Activated T-cell treated with anti-CD3 and anti-CD28 coated beads, Interleukin-2, amount 50 U/mL, for 4 hours (primary cell): ENCODE measurements at regions not wholly inside any gene's neighbourhood (a gene's known extent, or its start where the extent isn't known, plus 50 kb on each side); places are given as distances from the start of the nearest gene placed in this dataset.
"Not testable (repeated sequence)": the region's sequence is repeated elsewhere in the genome, so short reads cannot be mapped to it uniquely, and the experiment has no call there.

Experiments
- ATAC-seq, 2 donors: fragments of 200-7000 bp; cut with Tn5 transposase; one replicate each; pipeline ENCODE4 v1.10.0; 2021
- DNase-seq: peaks from one replicate; pipeline ENCODE4 v3.0.0-alpha.2; 2020
- H3K27me3 Mint-ChIP-seq: one replicate; pipeline ENCODE4 v1.8.0; 2021; ENCODE audit warnings: low read depth, mixed read lengths
- H3K36me3 Mint-ChIP-seq: one replicate; pipeline ENCODE4 v1.8.0; 2022; ENCODE audit warnings: mixed read lengths; ENCODE audit not compliant: insufficient read depth
- H3K4me1 Mint-ChIP-seq: one replicate; pipeline ENCODE4 v1.8.0; 2021; ENCODE audit warnings: low read depth, mixed read lengths
- H3K4me3 Mint-ChIP-seq: one replicate; pipeline ENCODE4 v1.8.0; 2021; ENCODE audit warnings: mild to moderate bottlenecking, moderate library complexity, mixed read lengths
- H3K9me3 Mint-ChIP-seq: one replicate; pipeline ENCODE4 v1.8.0; 2021; ENCODE audit warnings: mixed read lengths

- Mint-ChIP-seq H3K4me3 (no peak overlapping the region), H3K9me3 (no peaks in the 10 kb centered on the region), H3K36me3 (no peaks in the 10 kb centered on the region), H3K27me3 (peaks cover 12% of the 10 kb centered on the region), H3K4me1 (no peaks in the 10 kb centered on the region)
- DNase-seq (no peak), ATAC-seq (no peak)
Observed at GRCh38 chr12:28987538-28988324, 161.3 kb upstream of the FAR2 start.

GRCh38 chr12:28988325-28988704 is 160.8 kb upstream of the FAR2 start:
- Mint-ChIP-seq H3K9me3 (no peaks in the 10 kb centered on the region), H3K36me3 (no peaks in the 10 kb centered on the region), H3K4me3 (no peak overlapping the region), H3K4me1 (no peaks in the 10 kb centered on the region), H3K27me3 (peaks cover 12% of the 10 kb centered on the region)
- DNase-seq (no peak), ATAC-seq (no peak)

- H3K27me3 Mint-ChIP-seq: peaks cover 10% of the 10 kb centered on the region
- DNase-seq (no peak), ATAC-seq (no peak)
- no peaks in the 10 kb centered on the region for H3K4me1 Mint-ChIP-seq
- no peaks in the 10 kb centered on the region for H3K9me3 Mint-ChIP-seq
- no peak overlapping the region for H3K4me3 Mint-ChIP-seq
- H3K36me3 Mint-ChIP-seq: no peaks in the 10 kb centered on the region
Observed at GRCh38 chr12:28991626-28992025, 157.5 kb upstream of the FAR2 start.

GRCh38 chr12:28993720-28994119 is 155.4 kb upstream of the FAR2 start:
- H3K9me3 Mint-ChIP-seq: no peaks in the 10 kb centered on the region
- DNase-seq: no peak
- peaks cover 10% of the 10 kb centered on the region for H3K27me3 Mint-ChIP-seq
- no peaks in the 10 kb centered on the region for H3K36me3 Mint-ChIP-seq
- ATAC-seq: no peak
- H3K4me1 Mint-ChIP-seq: no peaks in the 10 kb centered on the region
- H3K4me3 Mint-ChIP-seq: no peak overlapping the region

GRCh38 chr12:28994179-28994715 is 154.8 kb upstream of the FAR2 start:
- ATAC-seq (no peak), DNase-seq (no peak)
- H3K4me3 Mint-ChIP-seq: no peak overlapping the region
- H3K36me3 Mint-ChIP-seq: no peaks in the 10 kb centered on the region
- no peaks in the 10 kb centered on the region for H3K4me1 Mint-ChIP-seq
- no peaks in the 10 kb centered on the region for H3K9me3 Mint-ChIP-seq
- H3K27me3 Mint-ChIP-seq: peaks cover 10% of the 10 kb centered on the region

GRCh38 chr12:28996688-28997087 is 152.4 kb upstream of the FAR2 start:
- no peak for ATAC-seq
- Mint-ChIP-seq H3K36me3 (no peaks in the 10 kb centered on the region), H3K4me1 (no peaks in the 10 kb centered on the region), H3K4me3 (no peak overlapping the region), H3K9me3 (peaks cover 3% of the 10 kb centered on the region), H3K27me3 (peaks cover 4% of the 10 kb centered on the region)
- DNase-seq: no peak

- ATAC-seq (no peak), DNase-seq (no peak)
- Mint-ChIP-seq H3K36me3 (no peaks in the 10 kb centered on the region), H3K27me3 (peaks cover 4% of the 10 kb centered on the region), H3K9me3 (peaks cover 3% of the 10 kb centered on the region), H3K4me1 (no peaks in the 10 kb centered on the region), H3K4me3 (no peak overlapping the region)
Observed at GRCh38 chr12:28998662-28999120, 150.4 kb upstream of the FAR2 start.

- no peak for ATAC-seq
- H3K27me3 Mint-ChIP-seq: peaks cover 4% of the 10 kb centered on the region
- H3K4me3 Mint-ChIP-seq: no peak overlapping the region
Observed at GRCh38 chr12:29004066-29004935, 144.8 kb upstream of the FAR2 start.

GRCh38 chr12:29004936-29005304 is 144.2 kb upstream of the FAR2 start:
- ATAC-seq (no peak), DNase-seq (no peak)
- Mint-ChIP-seq H3K27me3 (peaks cover 4% of the 10 kb centered on the region), H3K4me3 (no peak overlapping the region), H3K9me3 (peaks cover 3% of the 10 kb centered on the region), H3K36me3 (no peaks in the 10 kb centered on the region), H3K4me1 (no peaks in the 10 kb centered on the region)

More at GRCh38 chr12:29004066-29004935, 144.8 kb upstream of the FAR2 start:
- H3K36me3 Mint-ChIP-seq: no peaks in the 10 kb centered on the region
- H3K9me3 Mint-ChIP-seq: peaks cover 3% of the 10 kb centered on the region
- H3K4me1 Mint-ChIP-seq: no peaks in the 10 kb centered on the region
- no peak for DNase-seq

- Mint-ChIP-seq H3K4me1 (peaks cover 2% of the 10 kb centered on the region), H3K27me3 (no peaks in the 10 kb centered on the region), H3K4me3 (no peak overlapping the region), H3K9me3 (no peaks in the 10 kb centered on the region), H3K36me3 (no peaks in the 10 kb centered on the region)
- ATAC-seq (no peak), DNase-seq (no peak)
Observed at GRCh38 chr12:29008786-29009185, 140.3 kb upstream of the FAR2 start.

- H3K4me3 Mint-ChIP-seq: no peak overlapping the region
Observed at GRCh38 chr12:29012673-29013072, 136.4 kb upstream of the FAR2 start.

GRCh38 chr12:29017532-29017931 is 131.5 kb upstream of the FAR2 start:
- H3K4me3 Mint-ChIP-seq, H3K9me3 Mint-ChIP-seq, H3K4me1 Mint-ChIP-seq, DNase-seq, H3K36me3 Mint-ChIP-seq, ATAC-seq: not testable (repeated sequence)
- peaks cover 11% of the 10 kb centered on the region for H3K27me3 Mint-ChIP-seq

More at GRCh38 chr12:29012673-29013072, 136.4 kb upstream of the FAR2 start:
- peaks cover 1% of the 10 kb centered on the region for H3K27me3 Mint-ChIP-seq
- no peaks in the 10 kb centered on the region for H3K9me3 Mint-ChIP-seq
- ATAC-seq (no peak), DNase-seq (no peak)
- no peaks in the 10 kb centered on the region for H3K36me3 Mint-ChIP-seq
- peaks cover 2% of the 10 kb centered on the region for H3K4me1 Mint-ChIP-seq

- ATAC-seq (no peak), DNase-seq (no peak)
- no peak overlapping the region for H3K4me3 Mint-ChIP-seq
- peaks cover 9% of the 10 kb centered on the region for H3K27me3 Mint-ChIP-seq
- no peaks in the 10 kb centered on the region for H3K36me3 Mint-ChIP-seq
- no peaks in the 10 kb centered on the region for H3K9me3 Mint-ChIP-seq
- H3K4me1 Mint-ChIP-seq: peaks cover 9% of the 10 kb centered on the region
Observed at GRCh38 chr12:29023436-29024076, 125.5 kb upstream of the FAR2 start.

- Mint-ChIP-seq H3K27me3 (peaks cover 9% of the 10 kb centered on the region), H3K4me3 (no peak overlapping the region), H3K4me1 (peaks cover 9% of the 10 kb centered on the region), H3K36me3 (no peaks in the 10 kb centered on the region), H3K9me3 (no peaks in the 10 kb centered on the region)
- ATAC-seq (no peak), DNase-seq (no peak)
Observed at GRCh38 chr12:29024117-29024516, 125.0 kb upstream of the FAR2 start.
